AG04450 (cell line): ENCODE measurements at regions not wholly inside any gene's neighbourhood (a gene's known extent, or its start where the extent isn't known, plus 50 kb on each side); places are given as distances from the start of the nearest gene placed in this dataset.

ENCODE experiments used
- CTCF ChIA-PET: fragments of 300-600, 350-600 bp; formaldehyde crosslinking; extraction: SDS; loops from one replicate; lab custom pipeline; 2022; ENCODE audit warnings: antibody characterized with exemption, inconsistent platforms; lab: Charles Lee
- POLR2A ChIA-PET: fragments of 350-600 bp; formaldehyde crosslinking; extraction: SDS; loops from one replicate; lab custom pipeline; 2021; ENCODE audit warnings: antibody characterized with exemption, inconsistent platforms; lab: Yijun Ruan, JAX
- DNase-seq: peaks from one replicate; pipeline ENCODE4 v3.0.0-alpha.2; 2011; ENCODE audit warnings: low read depth, low spot score
- H3K27ac ChIP-seq: one replicate; pipeline ENCODE4 v1.5.1; 2012; ENCODE audit warnings: low read depth, low read length, control low read depth
- H3K27me3 ChIP-seq: one replicate; pipeline ENCODE4 v1.6.0; 2012; ENCODE audit warnings: low read length; ENCODE audit not compliant: control insufficient read depth, insufficient read depth
- H3K4me3 ChIP-seq: 2 replicates; pipeline ENCODE4 v1.5.1; 2011; ENCODE audit warnings: mild to moderate bottlenecking, low read depth, low read length, control low read depth
- H3K9me3 ChIP-seq: 2 replicates; pipeline ENCODE4 v1.5.1; 2012; ENCODE audit warnings: low read length; ENCODE audit not compliant: control insufficient read depth, insufficient read depth
- CTCF ChIP-seq: IDR thresholded peaks from 2 replicates; pipeline ENCODE4 v1.5.1; 2011; ENCODE audit warnings: low read depth, low read length, control low read depth, inconsistent platforms

- DNase-seq = no peak
- no peaks in the 10 kb centered on the region for H3K27me3 ChIP-seq
- ChIA-PET POLR2A (no interaction called here), CTCF (interaction anchor here (0.6 kb wide), 1 partner anchor 69 kb away, joined by 3 read pairs; the partner anchor contains the start of gene NEO1)
- H3K4me3 ChIP-seq = no peak overlapping the region
- H3K9me3 ChIP-seq = no peaks in the 10 kb centered on the region
- H3K27ac ChIP-seq = no peak overlapping the region
- TF ChIP-seq CTCF = no peak
Measured at GRCh38 chr15:72982714-72983113, 69.5 kb upstream of the NEO1 start.

GRCh38 chr15:72980661-72981060 lies 71.6 kb upstream of the NEO1 start:
- Histone ChIP-seq H3K27ac (no peak overlapping the region), H3K4me3 (no peak overlapping the region), H3K27me3 (no peaks in the 10 kb centered on the region), H3K9me3 (no peaks in the 10 kb centered on the region)
- ChIA-PET POLR2A (no interaction called here), CTCF (interaction anchor here (0.5 kb wide), 1 partner anchor 63 kb away, joined by 3 read pairs; no protein-coding TSS in a partner anchor)
- no peak for DNase-seq
- TF ChIP-seq CTCF = no peak

- ChIA-PET POLR2A (no interaction called here), CTCF (no interaction called here)
- Histone ChIP-seq H3K4me3 (no peak overlapping the region), H3K27ac (no peak overlapping the region), H3K27me3 (no peaks in the 10 kb centered on the region), H3K9me3 (no peaks in the 10 kb centered on the region)
- TF ChIP-seq CTCF = no peak
- no peak for DNase-seq
Measured at GRCh38 chr15:72979791-72980190, 72.5 kb upstream of the NEO1 start.

- Histone ChIP-seq H3K4me3 (no peak overlapping the region), H3K9me3 (no peaks in the 10 kb centered on the region), H3K27me3 (no peaks in the 10 kb centered on the region), H3K27ac (no peak overlapping the region)
- POLR2A ChIA-PET = no interaction called here
- CTCF ChIA-PET = no interaction called here
- no peak for TF ChIP-seq CTCF
- DNase-seq = no peak
Measured at GRCh38 chr15:72979308-72979707, 73.0 kb upstream of the NEO1 start.

- Histone ChIP-seq H3K27me3 (no peaks in the 10 kb centered on the region), H3K4me3 (no peak overlapping the region), H3K9me3 (no peaks in the 10 kb centered on the region), H3K27ac (no peak overlapping the region)
- ChIA-PET POLR2A (no interaction called here), CTCF (no interaction called here)
- no peak for TF ChIP-seq CTCF
- DNase-seq = no peak
Measured at GRCh38 chr15:72978223-72978622, 74.0 kb upstream of the NEO1 start.
